A673 (cell line): ENCODE measurements at regions not wholly inside any gene's neighbourhood (a gene's known extent, or its start where the extent isn't known, plus 50 kb on each side); places are given as distances from the start of the nearest gene placed in this dataset.
A peak's percentile ranks its signal among the peaks of the same experiment; 100 is the strongest.

ENCODE experiments used
- CTCF ChIP-seq: fragments of 300-800, 200-600 bp; sonication (generic); conservative IDR thresholded peaks from 2 replicates; pipeline ENCODE4 v1.5.1; 2017; ENCODE audit warnings: low read depth, mild to moderate bottlenecking, antibody characterized with exemption, low read length, moderate library complexity, mixed read lengths
- EZH2 ChIP-seq: fragments of 200-600 bp; sonication (generic); IDR thresholded peaks from 2 replicates; pipeline ENCODE4 v1.6.1; 2017; ENCODE audit warnings: borderline replicate concordance, low read depth, mild to moderate bottlenecking, mixed read lengths, antibody characterized with exemption, low read length; ENCODE audit not compliant: poor library complexity, severe bottlenecking

GRCh38 chr12:16939871-16940306 lies 333.9 kb upstream of the LMO3 start:
- TF ChIP-seq CTCF = peak; percentile 92
- no peak for TF ChIP-seq EZH2
